ENCODE measurements at regions not wholly inside any gene's neighbourhood (a gene's known extent, or its start where the extent isn't known, plus 50 kb on each side); places are given as distances from the start of the nearest gene placed in this dataset.

- no peak overlapping the region for H3K4me2 ChIP-seq (ENCODE audit: low read length)
- no peaks in the 10 kb centered on the region for H3K9me2 ChIP-seq (replicated peaks; ENCODE audit: control insufficient read depth, low read length)
- H3K27ac ChIP-seq (ENCODE audit: low read depth, low read length), result no peak overlapping the region
- no peaks in the 10 kb centered on the region for H3K9me3 ChIP-seq (ENCODE audit: control insufficient read depth, insufficient read depth, low read length)
- H3K36me3 ChIP-seq (ENCODE audit: control insufficient read depth, low read length), result no peaks in the 10 kb centered on the region
- TF ChIP-seq, protein P1, sequence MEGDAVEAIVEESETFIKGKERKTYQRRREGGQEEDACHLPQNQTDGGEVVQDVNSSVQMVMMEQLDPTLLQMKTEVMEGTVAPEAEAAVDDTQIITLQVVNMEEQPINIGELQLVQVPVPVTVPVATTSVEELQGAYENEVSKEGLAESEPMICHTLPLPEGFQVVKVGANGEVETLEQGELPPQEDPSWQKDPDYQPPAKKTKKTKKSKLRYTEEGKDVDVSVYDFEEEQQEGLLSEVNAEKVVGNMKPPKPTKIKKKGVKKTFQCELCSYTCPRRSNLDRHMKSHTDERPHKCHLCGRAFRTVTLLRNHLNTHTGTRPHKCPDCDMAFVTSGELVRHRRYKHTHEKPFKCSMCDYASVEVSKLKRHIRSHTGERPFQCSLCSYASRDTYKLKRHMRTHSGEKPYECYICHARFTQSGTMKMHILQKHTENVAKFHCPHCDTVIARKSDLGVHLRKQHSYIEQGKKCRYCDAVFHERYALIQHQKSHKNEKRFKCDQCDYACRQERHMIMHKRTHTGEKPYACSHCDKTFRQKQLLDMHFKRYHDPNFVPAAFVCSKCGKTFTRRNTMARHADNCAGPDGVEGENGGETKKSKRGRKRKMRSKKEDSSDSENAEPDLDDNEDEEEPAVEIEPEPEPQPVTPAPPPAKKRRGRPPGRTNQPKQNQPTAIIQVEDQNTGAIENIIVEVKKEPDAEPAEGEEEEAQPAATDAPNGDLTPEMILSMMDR (IDR thresholded peaks at IDR 0.05; ENCODE audit: low read depth, low read length, poor library complexity, severe bottlenecking), result no peak
- TF ChIP-seq EZH2phosphoT487 (IDR thresholded peaks at IDR 0.05; ENCODE audit: borderline replicate concordance, low read length), result no peak
- H3F3A ChIP-seq (ENCODE audit: control insufficient read depth, insufficient read depth), result no peaks in the 10 kb centered on the region
- H3K4me1 ChIP-seq (ENCODE audit: control insufficient read depth, low read length), result no peaks in the 10 kb centered on the region
- no peaks in the 10 kb centered on the region for H3K27me3 ChIP-seq (ENCODE audit: control insufficient read depth, low read length)
- no peaks in the 10 kb centered on the region for H4K20me1 ChIP-seq (ENCODE audit: control insufficient read depth, insufficient read depth, low read depth, low read length)
- no peak overlapping the region for H3K4me3 ChIP-seq (ENCODE audit: low read length)
- H3K79me2 ChIP-seq (ENCODE audit: control insufficient read depth, low read length), result no peaks in the 10 kb centered on the region
Measured at GRCh38 chr13:105340061-105340606, 1195.3 kb downstream of the EFNB2 start.

- Histone ChIP-seq H3K9me2 (replicated peaks; ENCODE audit: control insufficient read depth, low read length) (no peaks in the 10 kb centered on the region), H3K4me2 (ENCODE audit: low read length) (no peak overlapping the region), H3K36me3 (ENCODE audit: control insufficient read depth, low read length) (no peaks in the 10 kb centered on the region), H3K27ac (ENCODE audit: low read depth, low read length) (no peak overlapping the region), H3K4me1 (ENCODE audit: control insufficient read depth, low read length) (no peaks in the 10 kb centered on the region), H3F3A (ENCODE audit: control insufficient read depth, insufficient read depth) (no peaks in the 10 kb centered on the region), H3K9me3 (ENCODE audit: control insufficient read depth, insufficient read depth, low read length) (no peaks in the 10 kb centered on the region), H3K27me3 (ENCODE audit: control insufficient read depth, low read length) (no peaks in the 10 kb centered on the region), H3K79me2 (ENCODE audit: control insufficient read depth, low read length) (no peaks in the 10 kb centered on the region), H3K4me3 (ENCODE audit: low read length) (no peak overlapping the region), H4K20me1 (ENCODE audit: control insufficient read depth, insufficient read depth, low read depth, low read length) (no peaks in the 10 kb centered on the region)
- TF ChIP-seq EZH2phosphoT487 (IDR thresholded peaks at IDR 0.05; ENCODE audit: borderline replicate concordance, low read length), result no peak
- TF ChIP-seq, protein P1 (IDR thresholded peaks at IDR 0.05; ENCODE audit: low read depth, low read length, poor library complexity, severe bottlenecking), result no peak
Measured at GRCh38 chr13:105338773-105339172, 1196.7 kb downstream of the EFNB2 start.

GRCh38 chr13:105338006-105338405, 1197.5 kb downstream of the EFNB2 start:
- Histone ChIP-seq H3K27ac (ENCODE audit: low read depth, low read length) (no peak overlapping the region), H3F3A (ENCODE audit: control insufficient read depth, insufficient read depth) (no peaks in the 10 kb centered on the region), H3K4me3 (ENCODE audit: low read length) (no peak overlapping the region), H3K4me1 (ENCODE audit: control insufficient read depth, low read length) (no peaks in the 10 kb centered on the region), H3K9me3 (ENCODE audit: control insufficient read depth, insufficient read depth, low read length) (no peaks in the 10 kb centered on the region), H3K79me2 (ENCODE audit: control insufficient read depth, low read length) (no peaks in the 10 kb centered on the region), H4K20me1 (ENCODE audit: control insufficient read depth, insufficient read depth, low read depth, low read length) (no peaks in the 10 kb centered on the region), H3K4me2 (ENCODE audit: low read length) (no peak overlapping the region), H3K9me2 (replicated peaks; ENCODE audit: control insufficient read depth, low read length) (no peaks in the 10 kb centered on the region), H3K36me3 (ENCODE audit: control insufficient read depth, low read length) (no peaks in the 10 kb centered on the region), H3K27me3 (ENCODE audit: control insufficient read depth, low read length) (no peaks in the 10 kb centered on the region)
- no peak for TF ChIP-seq EZH2phosphoT487 (IDR thresholded peaks at IDR 0.05; ENCODE audit: borderline replicate concordance, low read length)
- TF ChIP-seq, protein P1 (IDR thresholded peaks at IDR 0.05; ENCODE audit: low read depth, low read length, poor library complexity, severe bottlenecking), result no peak
